GM12864 (cell line): ENCODE measurements at regions not wholly inside any gene's neighbourhood (a gene's known extent, or its start where the extent isn't known, plus 50 kb on each side); places are given as distances from the start of the nearest gene placed in this dataset.

Experiments used
- DNase-seq: peaks from one replicate; pipeline ENCODE4 v3.0.0-alpha.2; 2011; ENCODE audit warnings: low read depth
- H3K4me3 ChIP-seq: 2 replicates; pipeline ENCODE4 v1.5.1; 2011; ENCODE audit warnings: mild to moderate bottlenecking, low read depth, low read length, control low read depth
- CTCF ChIP-seq: IDR thresholded peaks from 2 replicates; pipeline ENCODE4 v1.5.1; 2011; ENCODE audit warnings: low read depth, mild to moderate bottlenecking, moderate library complexity, low read length, control low read depth, inconsistent platforms; ENCODE audit errors: missing control alignments

DNA sequence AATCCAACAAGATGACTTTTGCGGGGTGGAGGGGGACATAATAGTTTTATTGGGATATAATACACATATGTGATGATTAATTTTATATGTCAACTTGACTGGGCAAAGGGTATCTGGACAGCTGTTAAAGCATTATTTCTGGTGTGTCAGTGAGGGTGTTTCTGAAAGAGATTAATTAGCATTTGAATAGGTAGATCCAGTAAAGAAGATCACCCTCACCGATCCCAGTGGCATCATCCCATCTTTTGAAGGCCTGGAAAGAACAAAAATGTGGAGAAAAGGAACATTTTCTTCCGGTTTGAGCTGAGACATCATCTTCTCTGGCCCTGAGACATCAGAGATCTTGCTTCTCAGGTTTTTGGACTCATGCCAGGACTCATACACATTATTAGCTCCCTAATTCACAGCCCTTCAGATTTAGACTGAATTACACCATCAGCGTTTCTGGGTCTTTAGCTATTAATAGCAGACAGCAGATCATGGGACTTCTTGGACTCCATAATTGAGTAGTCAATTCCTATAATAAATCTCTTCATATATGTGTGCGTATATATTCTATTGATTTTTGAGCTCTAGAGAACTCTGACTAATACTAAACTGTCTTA lies 283.6 kb downstream of the PCNX1 start:
- no peak for DNase-seq
- TF ChIP-seq CTCF, result no peak
- no peak overlapping the region for H3K4me3 ChIP-seq

GRCh38 chr14:71193663-71194062 lies 286.4 kb downstream of the PCNX1 start:
- no peak overlapping the region for H3K4me3 ChIP-seq
- DNase-seq, result no peak
- TF ChIP-seq CTCF, result no peak

GRCh38 chr14:71194251-71194650 lies 287.0 kb downstream of the PCNX1 start:
- TF ChIP-seq CTCF, result no peak
- DNase-seq, result no peak
- no peak overlapping the region for H3K4me3 ChIP-seq

GRCh38 chr14:71196921-71197320 lies 289.7 kb downstream of the PCNX1 start:
- TF ChIP-seq CTCF, result no peak
- DNase-seq, result no peak
- no peak overlapping the region for H3K4me3 ChIP-seq

DNA sequence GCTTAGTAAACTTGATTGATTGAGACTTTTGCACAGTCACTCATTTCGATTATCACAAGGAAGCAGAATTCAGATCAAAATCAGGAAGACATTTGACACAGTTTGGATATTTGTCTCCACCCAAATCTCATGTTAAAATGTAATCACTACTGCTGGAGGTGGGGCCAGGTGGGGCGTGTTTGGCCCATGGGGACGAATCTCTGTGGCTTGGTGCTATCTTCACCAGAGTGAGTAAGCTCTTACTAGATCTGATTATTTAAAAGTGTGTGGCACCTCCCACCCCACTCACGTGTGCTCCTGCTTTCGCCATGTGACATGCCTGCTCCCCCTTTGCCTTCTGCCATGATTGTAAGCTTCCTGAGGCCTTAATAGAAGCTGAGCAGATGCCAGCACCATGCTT lies 291.4 kb downstream of the PCNX1 start:
- no peak for DNase-seq
- TF ChIP-seq CTCF, result no peak
- H3K4me3 ChIP-seq, result no peak overlapping the region

GRCh38 chr14:71201840-71202239 lies 294.6 kb downstream of the PCNX1 start:
- TF ChIP-seq CTCF, result no peak
- H3K4me3 ChIP-seq, result no peak overlapping the region
- DNase-seq, result no peak

GRCh38 chr14:71202881-71203280 lies 295.6 kb downstream of the PCNX1 start:
- DNase-seq, result no peak
- no peak for TF ChIP-seq CTCF
- H3K4me3 ChIP-seq, result no peak overlapping the region
